GF-D8 (cell line): ENCODE measurements at regions not wholly inside any gene's neighbourhood (a gene's known extent, or its start where the extent isn't known, plus 50 kb on each side); places are given as distances from the start of the nearest gene placed in this dataset.
"Not testable (repeated sequence)": the region's sequence is repeated elsewhere in the genome, so short reads cannot be mapped to it uniquely, and the experiment has no call there.

Source experiments
- DNase-seq: peaks from one replicate; lab custom pipeline; 2025; lab: John Stamatoyannopoulos, UW

GRCh38 chr7:124152859-124153692 lies 120.2 kb upstream of the TMEM229A start:
- no peak for DNase-seq

GRCh38 chr7:124137664-124138063 lies 104.8 kb upstream of the TMEM229A start:
- DNase-seq = no peak

- DNase-seq = no peak
Observed at GRCh38 chr7:124124201-124124600, 91.3 kb upstream of the TMEM229A start.

- DNase-seq = no peak
Observed at GRCh38 chr7:124120911-124121310, 88.0 kb upstream of the TMEM229A start.

- DNase-seq = no peak
Observed at GRCh38 chr7:124113045-124113444, 80.2 kb upstream of the TMEM229A start.

GRCh38 chr7:124106575-124106974 lies 73.7 kb upstream of the TMEM229A start:
- DNase-seq = no peak

GRCh38 chr7:124101173-124101768 lies 68.4 kb upstream of the TMEM229A start:
- no peak for DNase-seq

- no peak for DNase-seq
Observed at GRCh38 chr7:124100190-124100589, 67.3 kb upstream of the TMEM229A start.

- DNase-seq = not testable (repeated sequence)
Observed at GRCh38 chr7:124099585-124099984, 66.7 kb upstream of the TMEM229A start.

- no peak for DNase-seq
Observed at GRCh38 chr7:124089621-124090020, 56.8 kb upstream of the TMEM229A start.

GRCh38 chr7:124088590-124088989 lies 55.7 kb upstream of the TMEM229A start:
- DNase-seq = no peak

- no peak for DNase-seq
Observed at GRCh38 chr7:124086843-124087242, 54.0 kb upstream of the TMEM229A start.

- no peak for DNase-seq
Observed at GRCh38 chr7:124085179-124085578, 52.3 kb upstream of the TMEM229A start.

- DNase-seq = peak; percentile 8
Observed at GRCh38 chr7:124084024-124084423, 51.2 kb upstream of the TMEM229A start.
